SH-SY5Y (cell line): ENCODE measurements at regions not wholly inside any gene's neighbourhood (a gene's known extent, or its start where the extent isn't known, plus 50 kb on each side); places are given as distances from the start of the nearest gene placed in this dataset.

Experiments
- GATA2 ChIP-seq: IDR thresholded peaks from 2 replicates; pipeline ENCODE4 v1.6.1; 2011; ENCODE audit warnings: mild to moderate bottlenecking, low read depth, low read length
- GATA3 ChIP-seq: IDR thresholded peaks from 2 replicates; pipeline ENCODE4 v1.6.1; 2011; ENCODE audit warnings: low read depth, mild to moderate bottlenecking, low read length, moderate library complexity

DNA sequence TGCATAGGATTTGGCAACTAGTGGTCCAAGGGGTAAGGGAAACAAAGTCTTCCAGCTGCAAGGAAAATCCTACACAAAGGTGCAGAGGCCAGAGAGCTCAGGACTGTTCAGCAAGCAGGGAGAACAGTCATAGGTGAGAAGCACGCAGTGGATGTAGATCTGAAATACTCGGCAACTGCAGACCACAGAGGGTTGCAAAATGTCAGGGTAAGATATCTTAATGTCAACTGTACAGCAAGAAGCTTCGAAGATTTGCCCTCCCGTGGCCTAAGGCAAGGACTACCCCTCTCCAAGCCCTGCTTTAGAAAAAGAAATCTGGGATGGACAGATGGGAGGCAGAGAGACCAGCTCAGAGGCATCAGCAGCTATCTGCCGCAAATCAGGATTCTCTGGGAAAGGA, 153.4 kb upstream of the IRF2BP2 start:
- TF ChIP-seq GATA2 (no peak), GATA3 (no peak)
